ENCODE measurements at regions not wholly inside any gene's neighbourhood (a gene's known extent, or its start where the extent isn't known, plus 50 kb on each side); places are given as distances from the start of the nearest gene placed in this dataset.

- ChIA-PET POLR2A (no interaction called here), CTCF (ENCODE audit: low intra/inter-chr PET ratio) (no interaction called here)
- in situ Hi-C loops (cut with MboI) (no loop called here), intact Hi-C loops (cut with micrococcal nuclease) (no loop called here)
- ATAC-seq (no peak), DNase-seq (ENCODE audit: extremely low read depth in 1 of 4, low spot score in 3 of 4) (no peak), FAIRE-seq (no peak)
- Histone ChIP-seq H3K9ac (ENCODE audit: insufficient read depth in 1 of 2, low read depth in 2 of 2, low read length in 2 of 2) (no peak overlapping the region), H3K4me1 (replicated peaks in 1 of 2; ENCODE audit: control insufficient read depth in 2 of 2, insufficient read depth in 2 of 2, low read length in 2 of 2) (no peaks in the 10 kb centered on the region), H3K36me3 (ENCODE audit: control insufficient read depth, insufficient read depth, low read length) (no peaks in the 10 kb centered on the region), H3K79me2 (ENCODE audit: control insufficient read depth, insufficient read depth, low read length) (no peaks in the 10 kb centered on the region), H3K27me3 (ENCODE audit: control insufficient read depth in 2 of 2, insufficient read depth in 2 of 2, low read length in 2 of 2) (peaks cover 15 to 63% of the 10 kb centered on the region in 2 experiments; a peak in 3 of 5 replicates), H3K27ac (ENCODE audit: extremely low read depth, low read depth, low read length) (no peak overlapping the region), H3K9me1 (ENCODE audit: control insufficient read depth, insufficient read depth, low read length) (no peaks in the 10 kb centered on the region), H4K20me1 (replicated peaks; ENCODE audit: control insufficient read depth, insufficient read depth, low read length) (no peaks in the 10 kb centered on the region), H3K4me2 (ENCODE audit: insufficient read depth, low read length) (no peak overlapping the region), H3K9me3 (replicated peaks; ENCODE audit: control insufficient read depth, insufficient read depth, low read depth, low read length) (no peaks in the 10 kb centered on the region), H3K4me3 (no peak overlapping the region), H2AFZ (ENCODE audit: low read depth, low read length) (no peak overlapping the region)
- TF ChIP-seq, protein P1, sequence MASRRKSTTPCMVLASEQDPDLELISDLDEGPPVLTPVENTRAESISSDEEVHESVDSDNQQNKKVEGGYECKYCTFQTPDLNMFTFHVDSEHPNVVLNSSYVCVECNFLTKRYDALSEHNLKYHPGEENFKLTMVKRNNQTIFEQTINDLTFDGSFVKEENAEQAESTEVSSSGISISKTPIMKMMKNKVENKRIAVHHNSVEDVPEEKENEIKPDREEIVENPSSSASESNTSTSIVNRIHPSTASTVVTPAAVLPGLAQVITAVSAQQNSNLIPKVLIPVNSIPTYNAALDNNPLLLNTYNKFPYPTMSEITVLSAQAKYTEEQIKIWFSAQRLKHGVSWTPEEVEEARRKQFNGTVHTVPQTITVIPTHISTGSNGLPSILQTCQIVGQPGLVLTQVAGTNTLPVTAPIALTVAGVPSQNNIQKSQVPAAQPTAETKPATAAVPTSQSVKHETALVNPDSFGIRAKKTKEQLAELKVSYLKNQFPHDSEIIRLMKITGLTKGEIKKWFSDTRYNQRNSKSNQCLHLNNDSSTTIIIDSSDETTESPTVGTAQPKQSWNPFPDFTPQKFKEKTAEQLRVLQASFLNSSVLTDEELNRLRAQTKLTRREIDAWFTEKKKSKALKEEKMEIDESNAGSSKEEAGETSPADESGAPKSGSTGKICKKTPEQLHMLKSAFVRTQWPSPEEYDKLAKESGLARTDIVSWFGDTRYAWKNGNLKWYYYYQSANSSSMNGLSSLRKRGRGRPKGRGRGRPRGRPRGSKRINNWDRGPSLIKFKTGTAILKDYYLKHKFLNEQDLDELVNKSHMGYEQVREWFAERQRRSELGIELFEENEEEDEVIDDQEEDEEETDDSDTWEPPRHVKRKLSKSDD (conservative IDR thresholded peaks at IDR 0.05; ENCODE audit: low read length): no peak
- TF ChIP-seq ZNF436 (CRISPR knock-in tag; IDR thresholded peaks at IDR 0.05) (no peak), SPI1 (IDR thresholded peaks at IDR 0.05; ENCODE audit: borderline replicate concordance, low read depth, low read length) (no peak), PCBP1 (IDR thresholded peaks at IDR 0.05; ENCODE audit: low read depth, low read length, poor library complexity, severe bottlenecking) (no peak)
- BruUV-seq (replicated peaks): no TSS peak
- 0% methylated on average over 4 of the region's 4 CpGs for WGBS (ENCODE audit: insufficient coverage, low coverage, missing lambda C conversion rate)
These were observed 184.8 kb downstream of the INHBB start for GRCh38 chr2:120530781-120531180.
